ENCODE measurements at regions not wholly inside any gene's neighbourhood (a gene's known extent, or its start where the extent isn't known, plus 50 kb on each side); places are given as distances from the start of the nearest gene placed in this dataset.

DNA sequence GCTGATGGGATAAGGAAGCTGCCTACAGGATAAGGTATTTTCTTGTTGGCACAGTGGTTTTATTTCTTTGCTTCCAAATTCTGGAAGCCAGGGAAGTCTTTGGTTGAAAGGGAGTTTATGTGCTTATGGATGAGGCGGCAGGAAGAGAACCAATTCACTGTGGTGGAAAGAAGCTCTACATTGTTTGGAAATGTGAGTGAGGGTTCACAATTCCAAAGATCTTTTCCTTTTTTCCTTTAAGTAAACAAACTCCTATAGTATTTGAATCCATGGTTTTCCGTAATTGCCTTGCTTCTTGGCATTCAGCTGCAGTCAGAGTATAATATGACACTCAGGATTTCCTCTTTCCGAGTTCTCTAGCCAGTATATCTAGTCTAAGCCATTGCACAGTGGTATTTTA is 86.2 kb downstream of the TEX29 start:
- TF ChIP-seq, protein P1, sequence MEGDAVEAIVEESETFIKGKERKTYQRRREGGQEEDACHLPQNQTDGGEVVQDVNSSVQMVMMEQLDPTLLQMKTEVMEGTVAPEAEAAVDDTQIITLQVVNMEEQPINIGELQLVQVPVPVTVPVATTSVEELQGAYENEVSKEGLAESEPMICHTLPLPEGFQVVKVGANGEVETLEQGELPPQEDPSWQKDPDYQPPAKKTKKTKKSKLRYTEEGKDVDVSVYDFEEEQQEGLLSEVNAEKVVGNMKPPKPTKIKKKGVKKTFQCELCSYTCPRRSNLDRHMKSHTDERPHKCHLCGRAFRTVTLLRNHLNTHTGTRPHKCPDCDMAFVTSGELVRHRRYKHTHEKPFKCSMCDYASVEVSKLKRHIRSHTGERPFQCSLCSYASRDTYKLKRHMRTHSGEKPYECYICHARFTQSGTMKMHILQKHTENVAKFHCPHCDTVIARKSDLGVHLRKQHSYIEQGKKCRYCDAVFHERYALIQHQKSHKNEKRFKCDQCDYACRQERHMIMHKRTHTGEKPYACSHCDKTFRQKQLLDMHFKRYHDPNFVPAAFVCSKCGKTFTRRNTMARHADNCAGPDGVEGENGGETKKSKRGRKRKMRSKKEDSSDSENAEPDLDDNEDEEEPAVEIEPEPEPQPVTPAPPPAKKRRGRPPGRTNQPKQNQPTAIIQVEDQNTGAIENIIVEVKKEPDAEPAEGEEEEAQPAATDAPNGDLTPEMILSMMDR (IDR thresholded peaks at IDR 0.05; ENCODE audit: control extremely low read depth, extremely low read depth), result no peak
- Histone ChIP-seq H3K9ac (ENCODE audit: insufficient read depth in 1 of 2, low read length in 2 of 2) (no peak overlapping the region), H3K27ac (ENCODE audit: low read depth in 1 of 2, low read length in 1 of 2) (no peak overlapping the region), H3K27me3 (ENCODE audit: control insufficient read depth in 3 of 3, insufficient read depth in 3 of 3, low read length in 2 of 3) (peaks cover 4 to 30% (median 17%) of the 10 kb centered on the region in 3 donors), H3K4me3 (no peak overlapping the region), H3K4me1 (ENCODE audit: control insufficient read depth in 5 of 5, insufficient read depth in 5 of 5, low read length in 5 of 5) (no peaks in the 10 kb centered on the region), H3K36me3 (ENCODE audit: control insufficient read depth in 4 of 4, insufficient read depth in 4 of 4, low read length in 4 of 4) (no peaks in the 10 kb centered on the region), H3K9me3 (ENCODE audit: control insufficient read depth in 4 of 4, insufficient read depth in 3 of 4, low read length in 3 of 4) (peaks cover 0 to 2% (median 0%) of the 10 kb centered on the region in 4 donors)
- no peak for ATAC-seq (ENCODE audit: insufficient read depth, low FRiP score)
- no peak for DNase-seq
- WGBS, 2 donors, result 40 to 45% methylated on average over 3 of the region's 3 CpGs

GRCh38 chr13:111407381-111408131 is 87.1 kb downstream of the TEX29 start:
- Histone ChIP-seq H3K27ac (ENCODE audit: low read depth in 1 of 2, low read length in 1 of 2) (no peak overlapping the region), H3K27me3 (ENCODE audit: control insufficient read depth in 3 of 3, insufficient read depth in 3 of 3, low read length in 2 of 3) (peaks cover 4 to 39% (median 22%) of the 10 kb centered on the region in 3 donors), H3K36me3 (ENCODE audit: control insufficient read depth in 4 of 4, insufficient read depth in 4 of 4, low read length in 4 of 4) (no peaks in the 10 kb centered on the region), H3K4me1 (ENCODE audit: control insufficient read depth in 5 of 5, insufficient read depth in 5 of 5, low read length in 5 of 5) (no peaks in the 10 kb centered on the region), H3K9me3 (ENCODE audit: control insufficient read depth in 4 of 4, insufficient read depth in 3 of 4, low read length in 3 of 4) (peaks cover 0 to 2% (median 0%) of the 10 kb centered on the region in 4 donors), H3K4me3 (no peak overlapping the region), H3K9ac (ENCODE audit: insufficient read depth in 1 of 2, low read length in 2 of 2) (no peak overlapping the region)
- DNase-seq (peak in 2 of 3 donors; percentile 13 to 31), ATAC-seq (ENCODE audit: insufficient read depth, low FRiP score) (no peak)
- 88 to 95% methylated on average over 23 of the region's 23 CpGs for WGBS, 2 donors
- TF ChIP-seq, protein P1 (IDR thresholded peaks at IDR 0.05; ENCODE audit: control extremely low read depth, extremely low read depth), result no peak

DNA sequence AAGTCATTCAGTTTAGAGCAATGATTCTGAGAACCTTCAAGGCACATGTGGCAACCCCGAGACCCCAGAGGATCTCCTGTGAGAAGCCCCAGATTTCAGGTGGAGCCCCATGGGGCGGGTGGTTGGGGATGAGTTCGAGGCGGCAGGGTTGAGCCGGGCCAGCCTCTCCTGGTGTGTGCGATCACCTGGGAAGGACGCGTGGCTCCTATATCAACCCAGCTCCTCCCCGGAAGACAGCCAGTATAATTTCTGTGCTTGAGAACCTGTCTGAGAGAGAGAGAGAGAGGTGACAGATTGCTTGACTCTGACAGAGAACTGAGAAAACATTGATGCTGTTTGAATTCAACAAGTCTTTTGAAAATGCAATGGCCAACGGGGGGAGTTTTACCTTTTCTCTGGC is 89.0 kb downstream of the TEX29 start:
- Histone ChIP-seq H3K27ac (ENCODE audit: low read depth in 1 of 2, low read length in 1 of 2) (no peak overlapping the region), H3K27me3 (ENCODE audit: control insufficient read depth in 3 of 3, insufficient read depth in 3 of 3, low read length in 2 of 3) (peaks cover 12 to 50% (median 38%) of the 10 kb centered on the region in 3 donors), H3K4me3 (no peak overlapping the region), H3K4me1 (ENCODE audit: control insufficient read depth in 5 of 5, insufficient read depth in 5 of 5, low read length in 5 of 5) (no peaks in the 10 kb centered on the region), H3K9me3 (ENCODE audit: control insufficient read depth in 4 of 4, insufficient read depth in 3 of 4, low read length in 3 of 4) (peaks cover 0 to 2% (median 0%) of the 10 kb centered on the region in 4 donors), H3K36me3 (ENCODE audit: control insufficient read depth in 4 of 4, insufficient read depth in 4 of 4, low read length in 4 of 4) (no peaks in the 10 kb centered on the region), H3K9ac (ENCODE audit: insufficient read depth in 1 of 2, low read length in 2 of 2) (no peak overlapping the region)
- DNase-seq (no peak), ATAC-seq (ENCODE audit: insufficient read depth, low FRiP score) (no peak)
- 70 to 87% methylated on average over 10 of the region's 10 CpGs for WGBS, 2 donors
- TF ChIP-seq, protein P1 (IDR thresholded peaks at IDR 0.05; ENCODE audit: control extremely low read depth, extremely low read depth), result no peak
